ENCODE measurements at regions not wholly inside any gene's neighbourhood (a gene's known extent, or its start where the extent isn't known, plus 50 kb on each side); places are given as distances from the start of the nearest gene placed in this dataset.
A peak's percentile ranks its signal among the peaks of the same experiment; 100 is the strongest.

- no peak overlapping the region for H3K4me3 ChIP-seq (ENCODE audit: low read depth, low read length)
- DNase-seq (ENCODE audit: low read depth): peak; percentile 94
- no peak for TF ChIP-seq CTCF (IDR thresholded peaks at IDR 0.05; ENCODE audit: insufficient read depth, low read length)
These were observed 502.8 kb upstream of the PAPPA start for GRCh38 chr9:115650768-115651167.

- DNase-seq (ENCODE audit: low read depth): no peak
- H3K4me3 ChIP-seq (ENCODE audit: low read depth, low read length): no peak overlapping the region
- no peak for TF ChIP-seq CTCF (IDR thresholded peaks at IDR 0.05; ENCODE audit: insufficient read depth, low read length)
These were observed 502.1 kb upstream of the PAPPA start for GRCh38 chr9:115651461-115651860.

DNA sequence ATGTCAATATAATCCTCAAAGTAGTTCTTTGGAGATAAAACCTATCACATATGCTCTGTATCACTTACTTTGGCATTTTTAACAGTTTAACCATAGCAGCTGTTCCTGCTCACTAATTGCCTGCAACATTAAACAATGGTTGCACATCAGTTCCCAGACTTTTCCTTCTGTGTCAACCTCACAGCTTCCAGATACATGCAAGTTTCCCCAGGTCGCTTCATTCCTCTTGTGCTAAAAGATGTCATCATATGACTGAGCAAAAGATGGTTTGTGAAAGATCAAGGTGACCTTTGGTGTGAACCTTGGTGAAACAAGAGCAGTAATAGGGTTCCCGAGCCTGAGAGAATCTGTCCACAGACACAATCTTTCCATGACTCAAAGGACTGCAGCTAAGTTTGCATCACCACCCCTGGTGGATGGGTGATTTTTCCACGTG lies 500.4 kb upstream of the PAPPA start:
- H3K4me3 ChIP-seq (ENCODE audit: low read depth, low read length): no peak overlapping the region
- DNase-seq (ENCODE audit: low read depth): peak; percentile 76
- no peak for TF ChIP-seq CTCF (IDR thresholded peaks at IDR 0.05; ENCODE audit: insufficient read depth, low read length)

DNA sequence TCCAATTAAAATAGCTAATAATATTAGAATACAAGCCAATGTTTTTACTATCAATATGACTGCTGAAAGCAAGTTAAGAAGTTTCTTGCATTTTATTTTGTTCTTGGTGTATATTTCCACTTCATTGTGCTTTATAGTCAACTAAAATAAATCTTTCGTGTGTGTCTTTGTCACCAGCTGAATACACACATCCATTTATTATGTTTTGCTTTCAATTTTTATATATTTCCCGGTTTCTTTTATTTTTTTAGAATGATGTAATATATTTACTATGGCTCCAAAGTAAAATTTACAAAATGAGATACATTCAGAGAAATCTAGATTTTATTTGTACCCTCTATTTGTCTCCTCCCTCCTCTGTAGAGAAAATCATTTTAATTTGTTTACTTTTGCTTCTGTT lies 495.9 kb upstream of the PAPPA start:
- no peak for TF ChIP-seq CTCF (IDR thresholded peaks at IDR 0.05; ENCODE audit: insufficient read depth, low read length)
- no peak for DNase-seq (ENCODE audit: low read depth)
- no peak overlapping the region for H3K4me3 ChIP-seq (ENCODE audit: low read depth, low read length)

DNA sequence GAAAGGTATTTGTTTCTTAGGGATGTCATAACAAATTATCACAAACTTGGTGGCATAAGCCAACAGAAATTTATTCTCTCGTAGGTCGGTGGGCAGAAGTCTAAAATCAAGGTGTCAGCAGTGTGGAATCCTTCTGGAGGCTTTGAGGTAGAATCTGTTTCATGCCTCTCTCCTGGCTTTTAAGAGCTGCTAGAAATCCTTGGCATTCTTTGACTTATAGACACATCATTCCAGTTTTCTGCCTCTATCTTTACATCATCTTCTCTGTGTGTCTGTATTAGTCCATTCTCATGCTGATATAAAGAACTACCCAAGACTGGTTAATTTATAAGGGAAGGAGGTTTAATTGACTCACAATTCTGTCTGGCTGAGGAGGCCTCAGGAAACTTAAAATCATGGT lies 488.1 kb upstream of the PAPPA start:
- H3K4me3 ChIP-seq (ENCODE audit: low read depth, low read length): no peak overlapping the region
- DNase-seq (ENCODE audit: low read depth): no peak
- TF ChIP-seq CTCF (IDR thresholded peaks at IDR 0.05; ENCODE audit: insufficient read depth, low read length): no peak

DNA sequence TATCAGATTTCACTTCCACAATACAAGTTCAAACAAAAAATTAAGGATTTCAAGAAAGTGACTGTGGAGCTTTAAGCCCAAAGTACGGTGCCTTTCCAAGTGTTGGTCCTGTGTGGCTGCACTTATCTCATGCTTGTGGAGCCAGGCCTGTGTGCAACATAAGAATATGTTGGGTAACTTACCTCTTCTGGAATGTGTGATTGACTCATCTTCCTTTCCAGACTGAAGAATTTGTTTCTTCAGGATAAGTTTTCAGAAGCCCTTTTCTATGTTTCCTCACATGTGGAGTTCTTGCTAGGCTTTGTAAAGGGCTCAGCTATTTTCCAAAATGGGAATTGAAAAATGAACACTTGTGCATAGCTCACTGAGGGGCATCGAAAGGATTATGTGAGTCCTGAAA lies 485.1 kb upstream of the PAPPA start:
- H3K4me3 ChIP-seq (ENCODE audit: low read depth, low read length): no peak overlapping the region
- DNase-seq (ENCODE audit: low read depth): peak; percentile 95
- TF ChIP-seq CTCF (IDR thresholded peaks at IDR 0.05; ENCODE audit: insufficient read depth, low read length): no peak

GRCh38 chr9:115671236-115671962 lies 482.2 kb upstream of the PAPPA start:
- no peak for DNase-seq (ENCODE audit: low read depth)
- no peak for TF ChIP-seq CTCF (IDR thresholded peaks at IDR 0.05; ENCODE audit: insufficient read depth, low read length)
- H3K4me3 ChIP-seq (ENCODE audit: low read depth, low read length): no peak overlapping the region

Data from fibroblast of the aortic adventitia (primary cell).